Stomach smooth muscle (tissue), 2 donors: ENCODE measurements at regions not wholly inside any gene's neighbourhood (a gene's known extent, or its start where the extent isn't known, plus 50 kb on each side); places are given as distances from the start of the nearest gene placed in this dataset.
"Not testable (repeated sequence)": the region's sequence is repeated elsewhere in the genome, so short reads cannot be mapped to it uniquely, and the experiment has no call there.

ENCODE experiments used
- H3K27ac ChIP-seq: one replicate; pipeline ENCODE4 v1.7.0; 2013; ENCODE audit warnings: mild to moderate bottlenecking, low read length, inconsistent platforms
- H3K27me3 ChIP-seq, 2 donors: one replicate each; pipeline ENCODE4 v1.7.0; 2013; ENCODE audit warnings: low read length in 2 of 2; ENCODE audit not compliant: insufficient read depth in 2 of 2, control insufficient read depth in 1 of 2
- H3K36me3 ChIP-seq, 2 donors: one replicate each; pipeline ENCODE4 v1.7.0; 2013; ENCODE audit warnings: low read length in 2 of 2; ENCODE audit not compliant: control insufficient read depth in 2 of 2, insufficient read depth in 2 of 2
- H3K4me1 ChIP-seq: one replicate; pipeline ENCODE4 v1.7.0; 2013; ENCODE audit warnings: low read length; ENCODE audit not compliant: control insufficient read depth, insufficient read depth
- H3K4me3 ChIP-seq, 2 donors: one replicate each; pipeline ENCODE4 v1.7.0; 2013; ENCODE audit warnings: low read length in 2 of 2
- H3K9ac ChIP-seq, 2 donors: one replicate each; pipeline ENCODE4 v1.7.0; 2013; ENCODE audit warnings: low read length in 2 of 2, mild to moderate bottlenecking in 1 of 2
- H3K9me3 ChIP-seq, 2 donors: one replicate each; pipeline ENCODE4 v1.7.0; 2013; ENCODE audit warnings: low read length in 2 of 2; ENCODE audit not compliant: control insufficient read depth in 2 of 2
- donor health status: healthy.
- donor health status: Pancreatic carcinoma.

GRCh38 chr2:109721135-109721534 is 73.0 kb upstream of the RGPD5 start:
- H3K36me3 ChIP-seq: no peaks in the 10 kb centered on the region
- H3K9me3 ChIP-seq: no peaks in the 10 kb centered on the region
- peaks cover 13% of the 10 kb centered on the region for H3K4me1 ChIP-seq
- no peak overlapping the region for H3K4me3 ChIP-seq
- H3K27ac ChIP-seq: peak overlapping the region; percentile 37
- H3K9ac ChIP-seq: no peak overlapping the region
- H3K27me3 ChIP-seq: no peaks in the 10 kb centered on the region

GRCh38 chr2:109721626-109722025 is 72.5 kb upstream of the RGPD5 start:
- H3K9me3 ChIP-seq: no peaks in the 10 kb centered on the region
- H3K27ac ChIP-seq: no peak overlapping the region
- H3K36me3 ChIP-seq: no peaks in the 10 kb centered on the region
- no peaks in the 10 kb centered on the region for H3K27me3 ChIP-seq
- H3K4me1 ChIP-seq: peaks cover 13% of the 10 kb centered on the region
- no peak overlapping the region for H3K4me3 ChIP-seq
- no peak overlapping the region for H3K9ac ChIP-seq

GRCh38 chr2:109722026-109722425 is 72.1 kb upstream of the RGPD5 start:
- Histone ChIP-seq H3K27me3 (no peaks in the 10 kb centered on the region), H3K9me3 (no peaks in the 10 kb centered on the region), H3K9ac (no peak overlapping the region), H3K36me3 (no peaks in the 10 kb centered on the region), H3K27ac (no peak overlapping the region), H3K4me3 (no peak overlapping the region), H3K4me1 (peaks cover 13% of the 10 kb centered on the region)

GRCh38 chr2:109722640-109723039 is 71.5 kb upstream of the RGPD5 start:
- not testable (repeated sequence) for H3K27me3 ChIP-seq, H3K9ac ChIP-seq, H3K27ac ChIP-seq, H3K4me3 ChIP-seq, H3K36me3 ChIP-seq, H3K9me3 ChIP-seq
- H3K4me1 ChIP-seq: peaks cover 13% of the 10 kb centered on the region

- not testable (repeated sequence) for H3K9ac ChIP-seq, H3K27ac ChIP-seq, H3K9me3 ChIP-seq, H3K36me3 ChIP-seq, H3K27me3 ChIP-seq, H3K4me3 ChIP-seq
- H3K4me1 ChIP-seq: peaks cover 13% of the 10 kb centered on the region
Observed at GRCh38 chr2:109723153-109723552, 71.0 kb upstream of the RGPD5 start.

GRCh38 chr2:109724533-109725460 is 69.3 kb upstream of the RGPD5 start:
- H3K27me3 ChIP-seq: no peaks in the 10 kb centered on the region
- H3K36me3 ChIP-seq: no peaks in the 10 kb centered on the region
- peaks cover 12% of the 10 kb centered on the region for H3K4me1 ChIP-seq
- no peaks in the 10 kb centered on the region for H3K9me3 ChIP-seq
- H3K27ac ChIP-seq: no peak overlapping the region
- H3K4me3 ChIP-seq: no peak overlapping the region
- H3K9ac ChIP-seq: no peak overlapping the region

GRCh38 chr2:109726379-109727270 is 67.5 kb upstream of the RGPD5 start:
- Histone ChIP-seq H3K4me1 (peaks cover 2% of the 10 kb centered on the region), H3K36me3 (no peaks in the 10 kb centered on the region), H3K27ac (no peak overlapping the region), H3K27me3 (no peaks in the 10 kb centered on the region), H3K9me3 (no peaks in the 10 kb centered on the region), H3K9ac (no peak overlapping the region), H3K4me3 (no peak overlapping the region)

- no peaks in the 10 kb centered on the region for H3K9me3 ChIP-seq
- H3K9ac ChIP-seq: no peak overlapping the region
- no peaks in the 10 kb centered on the region for H3K27me3 ChIP-seq
- H3K36me3 ChIP-seq: no peaks in the 10 kb centered on the region
- H3K4me3 ChIP-seq: no peak overlapping the region
- no peak overlapping the region for H3K27ac ChIP-seq
- no peaks in the 10 kb centered on the region for H3K4me1 ChIP-seq
Observed at GRCh38 chr2:109727929-109728447, 66.1 kb upstream of the RGPD5 start.

- not testable (repeated sequence) for H3K27me3 ChIP-seq, H3K4me1 ChIP-seq, H3K9me3 ChIP-seq, H3K9ac ChIP-seq, H3K4me3 ChIP-seq, H3K27ac ChIP-seq, H3K36me3 ChIP-seq
Observed at GRCh38 chr2:109733746-109734145, 60.4 kb upstream of the RGPD5 start.

GRCh38 chr2:109736177-109736827 is 57.8 kb upstream of the RGPD5 start:
- Histone ChIP-seq H3K27me3 (no peaks in the 10 kb centered on the region), H3K27ac (no peak overlapping the region), H3K9ac (no peak overlapping the region), H3K9me3 (no peaks in the 10 kb centered on the region), H3K36me3 (no peaks in the 10 kb centered on the region), H3K4me1 (peaks cover 2% of the 10 kb centered on the region), H3K4me3 (no peak overlapping the region)
